SKM-1 treated with dmso at 0.1 percent for 144 hours (cell line): ENCODE measurements at regions not wholly inside any gene's neighbourhood (a gene's known extent, or its start where the extent isn't known, plus 50 kb on each side); places are given as distances from the start of the nearest gene placed in this dataset.

ENCODE experiments used
- DNase-seq: peaks from one replicate; lab custom pipeline; 2025; ENCODE audit not compliant: unreplicated experiment; lab: John Stamatoyannopoulos, UW

DNA sequence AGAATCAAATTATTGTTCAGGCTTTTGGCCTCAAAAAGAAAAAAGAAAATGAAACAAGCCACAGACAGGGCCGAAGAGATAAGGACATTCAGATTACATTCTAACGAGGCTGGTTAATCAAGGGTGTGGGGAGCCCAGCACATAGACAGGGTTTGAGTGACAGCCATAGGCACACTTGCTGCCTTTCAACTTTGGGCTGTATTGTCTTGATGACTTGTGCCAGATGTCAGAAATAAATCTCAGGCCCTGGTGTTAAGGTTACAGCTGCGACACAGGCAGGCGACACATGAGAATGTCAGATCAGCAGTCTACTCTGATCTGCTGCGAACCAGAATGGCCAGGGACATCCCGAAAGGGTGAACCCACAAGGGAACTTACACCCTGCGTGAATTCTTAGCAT lies 231.2 kb upstream of the ARRDC4 start:
- no peak for DNase-seq

DNA sequence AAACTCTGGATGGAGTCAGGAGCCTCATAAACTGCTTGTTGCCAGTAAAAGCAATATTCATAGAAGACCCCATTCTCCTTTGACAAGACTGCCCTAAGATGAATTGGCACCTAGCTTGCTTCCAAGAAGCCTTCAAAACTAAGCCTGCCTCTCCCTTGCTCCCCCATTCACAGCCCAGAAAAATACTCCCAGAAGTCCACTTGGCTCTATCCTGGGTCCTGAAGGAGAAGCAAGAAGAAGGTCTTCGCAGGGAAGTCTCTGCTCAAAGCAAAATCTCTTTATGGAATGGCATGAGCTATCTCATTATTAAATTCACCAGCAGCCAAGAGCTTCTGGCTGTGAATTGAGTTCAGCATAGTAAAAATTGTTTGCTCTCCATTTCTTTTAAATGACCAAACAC lies 230.2 kb upstream of the ARRDC4 start:
- DNase-seq, result no peak

DNA sequence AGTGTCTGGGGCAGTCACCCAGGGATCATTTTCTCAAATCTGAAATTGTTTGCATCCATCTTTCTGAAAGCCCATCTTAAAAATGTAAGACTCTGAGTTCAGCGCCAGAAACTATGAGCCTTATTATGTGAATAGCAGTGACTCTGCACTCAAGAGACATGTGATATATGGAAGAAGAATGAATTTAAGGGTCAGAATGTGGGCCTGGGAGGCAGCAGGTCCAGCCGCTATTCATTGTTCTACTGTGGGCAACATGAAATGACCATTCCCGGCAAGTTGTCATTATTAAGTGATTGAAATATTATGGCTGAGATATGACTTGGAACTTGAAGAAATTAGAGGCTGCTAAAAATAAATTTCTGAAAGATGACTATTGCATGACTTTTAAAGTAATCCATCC lies 228.6 kb upstream of the ARRDC4 start:
- DNase-seq, result no peak

DNA sequence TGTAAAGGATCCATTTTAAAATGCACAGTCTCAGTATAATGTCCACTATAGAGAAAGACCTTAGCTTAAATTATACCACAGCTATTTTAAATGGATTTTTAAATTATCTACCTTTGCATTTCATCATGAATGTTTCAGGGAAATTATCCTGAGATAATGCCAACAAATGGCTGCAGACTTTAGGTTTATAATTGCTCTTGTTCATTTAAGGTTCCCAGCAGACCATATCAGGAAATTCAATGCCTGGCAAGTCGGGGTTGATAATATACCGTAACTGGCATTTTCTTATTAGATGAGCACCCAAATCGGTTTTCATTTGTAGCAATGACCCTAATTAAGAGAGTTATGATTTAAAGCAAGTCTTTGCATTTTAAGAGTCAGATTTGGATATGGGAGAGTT lies 227.1 kb upstream of the ARRDC4 start:
- no peak for DNase-seq

DNA sequence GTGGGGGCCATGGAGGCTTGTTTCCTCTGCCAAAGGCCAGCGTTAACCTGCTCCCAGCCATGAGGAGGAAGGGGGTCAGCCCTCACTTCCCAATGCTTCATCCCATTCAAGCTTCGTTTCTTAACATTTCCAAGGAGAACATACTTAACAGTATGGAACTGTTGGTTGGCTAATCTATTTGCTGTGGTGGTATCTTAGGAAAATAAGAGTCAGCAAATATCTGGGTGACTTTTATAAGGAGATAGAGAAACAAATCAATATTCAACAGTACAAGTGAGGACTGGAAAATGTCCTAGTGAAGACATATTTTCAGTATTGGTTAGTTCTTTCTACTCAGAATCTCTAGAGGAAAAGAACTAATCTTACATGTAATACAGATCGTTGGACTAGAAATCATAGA lies 223.8 kb upstream of the ARRDC4 start:
- no peak for DNase-seq

DNA sequence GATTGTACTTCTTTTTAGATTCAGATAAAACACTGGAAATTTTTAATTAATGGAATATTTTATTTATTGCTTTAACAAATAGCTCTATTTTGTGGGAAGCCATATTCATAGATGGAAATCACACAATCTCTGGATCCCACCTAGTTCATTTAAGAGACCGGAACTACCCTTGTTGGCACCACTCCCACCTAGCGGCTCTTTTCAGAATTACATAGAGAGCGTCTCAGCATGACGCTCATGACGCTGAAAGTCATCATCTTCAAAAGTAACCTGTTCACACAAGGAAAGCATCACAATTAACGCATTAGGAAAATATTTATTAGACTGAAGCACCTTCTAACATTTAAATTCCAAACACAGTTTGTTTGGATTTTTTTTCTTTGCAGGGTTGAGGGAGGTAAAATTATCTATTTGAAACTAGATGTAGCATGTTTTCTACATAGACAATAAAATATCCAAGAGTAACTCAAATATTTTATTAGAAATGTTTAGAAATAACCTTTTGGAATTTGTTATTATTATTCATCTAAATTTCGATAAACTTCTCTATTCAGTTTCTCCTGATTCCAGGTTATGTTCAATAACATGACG lies 214.9 kb upstream of the ARRDC4 start:
- peak; percentile 34 for DNase-seq

DNA sequence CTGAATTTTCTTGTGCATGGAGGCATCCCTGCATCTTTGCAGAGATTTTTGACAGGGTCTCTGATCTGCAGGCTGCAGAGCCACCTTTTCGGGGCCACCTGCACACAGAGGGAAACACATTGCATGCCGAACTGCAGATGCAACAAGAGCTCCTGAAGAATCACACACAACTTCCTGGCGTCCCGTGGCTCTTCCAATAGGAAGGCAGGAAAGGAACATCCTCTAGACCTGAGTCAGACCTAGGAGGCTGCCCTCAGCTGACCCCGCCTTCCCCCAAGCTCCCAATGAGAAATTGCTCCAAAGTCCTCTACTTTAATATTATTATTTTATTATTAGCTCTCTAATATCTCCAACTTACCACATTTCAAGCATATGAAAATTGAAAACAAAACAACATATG lies 213.2 kb upstream of the ARRDC4 start:
- DNase-seq, result no peak

DNA sequence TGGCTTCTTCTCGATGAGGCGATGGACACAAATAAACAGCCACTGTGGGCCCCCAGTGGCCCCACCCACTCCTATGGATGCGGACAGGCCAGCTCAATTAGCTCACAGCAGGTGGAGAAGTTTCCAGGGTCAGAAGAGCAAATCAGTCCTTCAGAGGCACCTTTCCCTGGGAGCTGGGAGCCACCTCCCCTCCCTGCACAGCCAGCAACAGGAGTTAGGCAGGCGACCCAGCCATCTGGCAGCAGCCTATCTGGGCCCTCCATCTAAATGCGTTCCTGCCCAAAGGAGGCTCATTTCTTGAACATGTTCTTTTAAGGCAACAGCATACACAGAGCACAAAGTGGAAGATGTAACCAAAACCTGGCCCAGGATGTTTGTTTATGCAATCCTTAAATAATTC lies 211.9 kb upstream of the ARRDC4 start:
- no peak for DNase-seq

DNA sequence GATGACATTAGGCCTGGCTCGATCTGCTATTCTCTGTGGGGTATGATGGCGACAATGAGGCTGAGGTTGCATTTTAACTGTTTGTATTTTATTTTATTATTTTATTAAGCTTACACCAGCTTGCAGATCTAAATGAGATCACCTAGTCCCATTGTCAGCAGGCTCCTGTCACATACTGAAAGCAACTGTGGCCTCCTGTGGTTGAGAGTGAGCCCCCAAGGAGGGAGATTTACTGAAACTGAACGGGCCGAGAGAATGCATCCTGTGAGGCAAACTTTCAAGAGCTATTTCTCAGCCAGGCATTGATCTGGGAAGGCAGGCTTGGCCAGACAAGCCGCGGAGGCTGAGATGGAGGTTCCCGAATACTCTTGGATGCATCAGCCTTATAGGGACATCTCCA lies 210.4 kb upstream of the ARRDC4 start:
- DNase-seq, result no peak

DNA sequence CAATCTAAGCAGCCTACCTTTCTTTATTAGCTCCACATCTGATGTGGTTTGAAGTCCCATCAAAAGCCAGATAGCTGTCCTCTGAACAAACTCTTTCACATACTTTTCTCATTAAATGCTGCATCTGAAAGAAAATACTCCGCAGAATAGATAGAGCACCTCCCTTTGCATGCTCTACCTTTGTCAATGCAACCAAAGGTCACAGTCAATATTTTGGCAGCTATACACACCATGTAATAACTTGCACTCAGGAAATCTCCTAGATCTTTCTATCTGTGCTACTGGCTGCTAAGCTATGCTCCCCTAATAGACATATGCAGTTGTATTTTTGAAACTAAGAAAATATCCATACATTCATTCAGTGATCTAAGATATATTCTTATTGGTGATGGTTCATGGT lies 204.8 kb upstream of the ARRDC4 start:
- DNase-seq, result no peak

DNA sequence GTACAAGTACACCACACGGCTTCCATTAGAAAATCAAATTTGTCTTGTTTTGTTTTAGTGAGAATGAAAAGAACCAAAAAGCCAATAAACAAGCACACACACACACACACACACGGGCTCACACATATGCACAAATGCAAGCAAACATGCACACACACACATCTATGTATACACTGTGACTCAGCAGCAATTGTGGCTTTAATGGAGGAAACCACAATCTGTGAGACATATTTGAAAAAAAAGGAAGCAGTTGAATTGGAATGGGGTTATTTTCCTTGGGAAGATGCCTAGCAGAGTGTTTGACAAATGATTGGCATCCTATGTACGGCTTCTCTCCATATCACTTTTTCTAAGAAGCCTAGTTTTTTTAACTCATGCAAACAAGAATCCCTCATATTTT lies 201.1 kb upstream of the ARRDC4 start:
- DNase-seq, result peak; percentile 33

DNA sequence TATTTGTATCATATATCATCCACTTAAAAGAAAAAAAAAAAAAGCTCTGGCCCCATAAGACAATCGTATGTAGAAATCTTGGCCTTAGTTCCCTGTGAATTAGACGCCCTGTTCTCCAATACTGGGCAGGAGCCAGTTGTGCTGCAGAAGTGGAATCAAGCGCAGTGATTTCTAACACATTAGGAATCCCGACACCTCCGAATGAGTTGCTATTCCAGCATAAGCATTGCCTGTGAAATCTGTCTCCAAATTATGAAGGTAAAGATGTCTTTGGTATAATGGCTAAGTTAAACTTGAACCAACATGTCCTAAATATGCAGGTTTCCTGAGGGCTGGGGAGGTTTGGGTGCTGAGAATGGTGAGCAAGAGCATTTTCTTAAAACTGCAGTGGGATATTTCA lies 199.4 kb upstream of the ARRDC4 start:
- DNase-seq, result no peak

DNA sequence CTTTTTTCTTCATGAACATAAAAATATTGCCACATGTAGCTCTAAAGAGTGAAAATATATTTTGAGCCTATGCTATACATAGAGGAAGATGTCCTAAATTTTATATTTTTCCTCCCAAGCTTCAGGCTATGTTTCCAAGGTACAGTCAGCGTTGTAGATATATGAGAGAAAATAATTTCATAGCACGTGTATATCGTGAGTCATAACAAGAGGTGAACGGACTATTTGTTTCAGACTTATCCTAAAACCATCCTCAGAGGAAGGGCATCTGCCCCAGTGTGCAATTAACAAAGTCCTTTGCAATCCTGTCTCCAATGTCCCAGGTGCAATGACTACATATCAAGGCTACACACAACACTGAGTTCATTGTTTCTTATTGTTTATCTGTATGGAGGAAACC lies 177.3 kb upstream of the ARRDC4 start:
- no peak for DNase-seq

DNA sequence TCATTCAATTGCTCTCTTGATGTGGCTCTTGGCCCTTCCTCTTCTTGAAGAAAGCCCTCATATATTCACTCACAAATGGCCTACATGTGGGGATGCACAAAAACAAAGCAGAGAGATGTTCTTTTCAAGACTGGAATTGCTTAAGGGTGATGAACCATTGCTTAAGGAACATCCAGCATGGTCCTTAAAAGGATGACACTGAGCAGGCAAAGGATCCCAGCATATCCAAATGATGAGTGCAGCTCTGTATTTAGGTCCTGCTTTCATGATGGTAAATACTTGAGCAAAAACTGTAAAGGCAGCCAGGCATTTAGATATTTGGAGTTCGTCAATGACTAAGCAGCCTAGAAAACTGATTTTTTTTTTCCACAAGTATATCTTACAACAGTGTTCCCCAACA lies 173.8 kb upstream of the ARRDC4 start:
- no peak for DNase-seq

DNA sequence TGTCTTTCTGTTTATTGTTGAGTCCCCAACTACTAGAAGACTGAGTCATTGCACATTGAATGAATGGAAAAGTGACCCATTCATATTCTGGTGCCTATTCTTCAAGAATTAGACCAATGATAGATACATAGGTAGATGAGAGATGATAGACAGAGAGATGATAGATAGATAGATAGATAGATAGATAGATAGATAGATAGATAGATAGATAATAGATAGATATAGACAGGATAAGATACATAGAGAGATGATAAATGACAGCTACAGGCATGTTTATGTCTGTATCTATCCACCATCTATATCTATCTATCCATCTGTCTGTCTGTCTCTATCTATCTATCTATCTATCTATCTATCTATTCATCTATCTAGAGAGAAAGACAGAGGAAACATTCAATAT lies 170.3 kb upstream of the ARRDC4 start:
- no peak for DNase-seq

DNA sequence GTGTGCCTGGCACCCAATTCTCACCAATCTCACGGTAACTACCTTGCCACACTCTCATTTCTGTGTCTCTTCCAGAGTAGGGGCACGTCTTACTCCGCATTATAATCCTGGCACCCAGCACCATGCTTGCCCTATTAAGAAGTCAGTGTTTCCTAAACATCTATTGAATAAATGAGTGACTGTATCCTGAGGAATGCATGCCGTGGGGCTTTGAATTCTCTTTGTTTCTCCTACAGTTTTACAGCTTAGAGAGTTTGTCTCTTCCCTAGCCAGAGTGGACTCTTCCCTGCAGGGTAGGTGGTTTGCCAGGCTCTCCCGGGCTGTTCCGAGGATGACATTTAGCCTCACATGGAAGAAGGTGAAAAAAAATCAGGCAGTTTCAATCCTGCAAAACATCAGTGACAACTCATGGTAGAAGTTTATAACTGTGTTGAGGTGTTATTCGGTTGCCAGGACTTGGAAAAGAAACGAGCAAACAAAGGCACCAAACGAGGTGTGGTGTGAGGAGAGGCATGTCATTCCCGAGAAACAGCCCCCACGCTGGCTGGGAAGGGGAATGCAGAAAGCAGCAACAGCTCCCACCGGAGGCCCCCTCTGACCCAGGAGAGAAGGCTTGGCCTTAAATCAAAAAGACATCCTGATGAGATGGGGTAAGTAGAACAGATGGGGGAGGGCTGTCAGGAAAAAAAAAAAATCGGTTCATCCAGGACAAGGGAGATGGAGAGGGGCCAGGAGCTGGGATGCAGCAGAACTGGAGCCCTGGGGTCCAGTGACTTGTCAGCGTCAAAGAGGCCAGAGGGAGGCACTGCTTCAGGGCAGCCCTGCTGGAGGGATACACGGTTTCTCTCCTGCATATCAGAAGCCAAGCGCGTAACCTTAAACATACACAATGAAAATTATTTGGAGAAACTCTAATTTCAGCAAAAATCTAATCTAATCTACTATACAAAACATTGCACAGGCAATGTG lies 168.4 kb upstream of the ARRDC4 start:
- DNase-seq, result no peak

DNA sequence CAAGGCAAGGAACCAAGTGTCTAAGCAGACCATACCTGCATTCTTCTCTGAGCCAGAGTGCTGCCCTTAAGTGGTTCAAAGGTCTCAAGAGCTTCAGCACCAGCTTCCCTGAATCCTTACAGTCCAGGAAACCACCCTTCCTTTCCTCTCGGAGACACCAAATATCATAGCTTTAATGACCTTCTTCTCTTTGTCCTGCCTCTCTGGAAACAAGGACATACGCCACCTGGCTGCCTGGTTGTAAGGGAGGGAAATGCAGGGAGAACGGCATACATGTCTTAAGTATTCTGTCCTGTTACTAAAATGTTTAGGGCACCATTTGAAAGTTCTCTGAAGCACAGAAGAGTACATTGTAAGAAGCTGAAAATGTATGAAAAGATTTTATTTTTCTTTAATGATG lies 155.6 kb upstream of the ARRDC4 start:
- DNase-seq, result no peak

DNA sequence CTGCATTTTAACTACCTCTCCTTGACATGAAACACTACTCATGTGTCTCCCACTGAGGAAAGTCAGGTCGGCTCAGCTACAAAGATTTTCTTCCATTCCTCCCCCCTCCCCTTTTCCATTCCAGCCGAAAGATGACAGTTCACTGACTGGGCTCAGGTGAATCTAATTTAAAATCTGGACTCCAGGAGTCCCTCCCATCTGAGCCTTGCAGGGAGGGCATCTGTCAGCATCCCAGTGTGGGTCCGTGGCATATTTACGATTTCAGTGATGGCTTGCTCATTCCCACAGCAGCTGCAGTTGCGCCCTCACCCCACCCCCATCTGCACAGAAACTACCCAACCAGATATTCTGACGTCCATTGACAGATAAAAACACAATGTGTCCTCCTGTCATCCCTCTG lies 153.7 kb upstream of the ARRDC4 start:
- DNase-seq, result no peak

DNA sequence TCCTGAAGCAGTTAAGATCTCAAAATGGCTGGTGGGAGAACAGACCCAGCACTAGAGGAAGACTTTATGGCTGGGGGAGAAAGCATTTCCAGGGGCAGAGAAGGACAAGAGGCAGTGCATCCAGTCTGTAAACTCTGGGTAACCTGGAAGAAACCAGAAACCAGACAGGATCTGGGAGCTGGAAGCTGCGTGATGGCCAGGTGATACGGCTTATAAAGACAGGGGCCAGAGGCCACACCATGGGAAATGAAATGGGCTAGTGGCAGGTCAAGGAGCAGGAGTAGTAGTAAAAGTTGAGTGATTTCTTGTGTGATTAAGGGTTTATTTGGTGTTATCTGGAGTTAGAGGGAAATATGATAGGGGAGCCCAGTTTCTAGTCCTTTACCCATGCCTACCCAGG lies 144.7 kb upstream of the ARRDC4 start:
- no peak for DNase-seq

DNA sequence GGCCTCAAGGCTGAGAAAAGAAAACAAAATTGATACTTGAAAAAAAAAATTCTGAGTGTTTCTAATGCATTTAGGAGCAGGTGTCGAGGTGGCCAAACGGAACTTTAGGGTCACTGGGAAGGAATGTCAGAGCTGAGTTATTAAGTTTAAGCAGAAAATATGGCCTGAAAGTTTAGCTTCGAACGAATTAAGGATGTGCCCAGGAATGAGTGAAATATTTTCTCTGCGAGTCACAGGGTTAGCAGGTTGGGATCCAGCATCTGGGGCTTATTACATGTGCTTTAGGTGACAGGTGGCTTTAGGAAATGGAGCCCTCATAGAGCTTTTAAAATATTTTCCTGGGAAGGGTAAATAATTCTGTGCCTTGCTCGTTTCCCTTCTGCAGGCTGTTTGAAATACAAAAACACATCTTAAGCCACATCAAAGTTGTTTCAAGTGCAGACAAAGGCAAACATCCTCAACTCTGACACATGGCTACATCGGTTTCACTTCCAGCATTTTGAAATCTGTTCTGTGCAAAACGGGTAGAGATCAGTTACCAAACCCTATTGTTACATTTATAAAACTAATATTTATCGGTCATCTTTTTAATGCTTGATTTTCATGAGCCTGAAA lies 143.1 kb upstream of the ARRDC4 start:
- no peak for DNase-seq

DNA sequence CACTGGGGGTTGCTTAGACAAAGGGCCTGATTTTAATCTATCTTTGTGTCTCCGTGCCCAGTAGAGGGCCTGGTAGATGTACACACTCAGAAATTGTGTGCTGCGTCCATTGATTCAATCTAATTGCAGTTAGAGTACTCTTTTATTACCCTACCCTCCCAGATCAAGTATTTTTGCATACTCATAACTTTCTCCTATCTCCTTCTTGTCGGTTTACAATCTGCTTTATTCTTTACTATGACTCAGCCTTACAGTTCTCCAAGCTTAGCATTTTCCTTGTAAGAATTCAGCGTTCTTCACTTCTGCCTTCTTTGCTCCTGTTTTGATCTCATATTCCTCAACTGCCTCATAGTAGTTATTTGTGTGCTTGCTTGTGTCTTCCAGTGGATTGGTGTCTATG lies 124.5 kb upstream of the ARRDC4 start:
- no peak for DNase-seq

DNA sequence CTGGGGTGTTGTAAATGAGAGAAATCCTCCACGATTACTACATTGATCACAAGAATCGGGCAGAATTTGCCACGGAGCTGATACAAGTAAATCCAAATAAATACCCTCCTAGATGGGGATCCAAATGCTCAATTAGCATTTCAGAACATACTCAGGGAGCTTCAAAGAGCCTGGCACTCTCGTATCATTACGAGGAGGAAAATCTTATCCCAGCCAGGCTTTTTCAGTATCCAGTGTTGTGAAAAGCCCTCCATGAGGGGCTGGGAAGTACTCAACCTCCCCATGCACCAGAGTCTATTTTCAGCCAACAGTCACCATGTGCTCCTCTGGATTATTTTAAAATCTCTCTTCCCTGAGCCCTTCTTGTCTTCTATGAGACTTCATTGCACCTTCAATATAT lies 122.6 kb upstream of the ARRDC4 start:
- DNase-seq, result no peak
